ENCODE measurements at regions not wholly inside any gene's neighbourhood (a gene's known extent, or its start where the extent isn't known, plus 50 kb on each side); places are given as distances from the start of the nearest gene placed in this dataset.

- Histone ChIP-seq H3K4me3 (no peak overlapping the region), H3K4me1 (no peaks in the 10 kb centered on the region), H3K27me3 (no peaks in the 10 kb centered on the region), H3K27ac (no peak overlapping the region), H3K36me3 (no peaks in the 10 kb centered on the region), H3K9me3 (peaks cover 0 to 8% (median 2%) of the 10 kb centered on the region in 3 donors)
- no peak for TF ChIP-seq POLR2AphosphoS5 (IDR thresholded peaks at IDR 0.05)
- no peak for ATAC-seq
- WGBS, 2 donors (ENCODE audit: low coverage in 1 of 2) = 63 to 75% methylated on average over 5 of the region's 6 CpGs
These were observed 583.6 kb downstream of the TMEM38B start for GRCh38 chr9:106277966-106278365.

- Histone ChIP-seq H3K4me3 (no peak overlapping the region), H3K27ac (no peak overlapping the region), H3K36me3 (no peaks in the 10 kb centered on the region), H3K4me1 (peaks cover 0 to 20% (median 3%) of the 10 kb centered on the region in 3 donors), H3K27me3 (no peaks in the 10 kb centered on the region), H3K9me3 (peaks cover 0 to 3% (median 0%) of the 10 kb centered on the region in 3 donors)
- TF ChIP-seq POLR2A (IDR thresholded peaks at IDR 0.05) (no peak), POLR2AphosphoS5 (IDR thresholded peaks at IDR 0.05) (no peak), EP300 (IDR thresholded peaks at IDR 0.05) (no peak)
- TF ChIP-seq, protein P1, sequence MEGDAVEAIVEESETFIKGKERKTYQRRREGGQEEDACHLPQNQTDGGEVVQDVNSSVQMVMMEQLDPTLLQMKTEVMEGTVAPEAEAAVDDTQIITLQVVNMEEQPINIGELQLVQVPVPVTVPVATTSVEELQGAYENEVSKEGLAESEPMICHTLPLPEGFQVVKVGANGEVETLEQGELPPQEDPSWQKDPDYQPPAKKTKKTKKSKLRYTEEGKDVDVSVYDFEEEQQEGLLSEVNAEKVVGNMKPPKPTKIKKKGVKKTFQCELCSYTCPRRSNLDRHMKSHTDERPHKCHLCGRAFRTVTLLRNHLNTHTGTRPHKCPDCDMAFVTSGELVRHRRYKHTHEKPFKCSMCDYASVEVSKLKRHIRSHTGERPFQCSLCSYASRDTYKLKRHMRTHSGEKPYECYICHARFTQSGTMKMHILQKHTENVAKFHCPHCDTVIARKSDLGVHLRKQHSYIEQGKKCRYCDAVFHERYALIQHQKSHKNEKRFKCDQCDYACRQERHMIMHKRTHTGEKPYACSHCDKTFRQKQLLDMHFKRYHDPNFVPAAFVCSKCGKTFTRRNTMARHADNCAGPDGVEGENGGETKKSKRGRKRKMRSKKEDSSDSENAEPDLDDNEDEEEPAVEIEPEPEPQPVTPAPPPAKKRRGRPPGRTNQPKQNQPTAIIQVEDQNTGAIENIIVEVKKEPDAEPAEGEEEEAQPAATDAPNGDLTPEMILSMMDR (IDR thresholded peaks at IDR 0.05) = no peak
- no peak for ATAC-seq
- 70% methylated on average over 5 of the region's 5 CpGs for WGBS, 2 donors (ENCODE audit: low coverage in 1 of 2)
These were observed 579.2 kb upstream of the ZNF462 start for GRCh38 chr9:106283769-106284168.

DNA sequence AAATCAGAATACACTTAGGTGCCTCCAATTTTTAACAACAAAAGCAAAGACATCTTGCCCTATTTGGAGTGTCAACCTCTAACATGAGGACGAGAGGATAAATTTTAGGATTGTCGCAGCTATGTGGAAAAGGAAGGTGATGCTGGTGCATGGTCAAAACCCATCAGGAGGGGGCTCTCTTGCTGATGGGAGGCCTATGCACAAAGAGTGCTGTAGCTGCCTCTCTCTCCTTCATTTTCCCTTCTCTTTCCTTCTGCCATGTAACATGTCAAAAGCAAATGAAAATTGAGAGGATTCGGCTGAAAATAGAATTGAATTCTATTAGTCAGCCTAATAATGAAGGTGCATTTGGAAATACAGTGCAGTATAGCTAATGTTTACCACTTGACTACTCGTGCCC, 578.7 kb upstream of the ZNF462 start:
- Histone ChIP-seq H3K4me3 (no peak overlapping the region), H3K27me3 (no peaks in the 10 kb centered on the region), H3K9me3 (peaks cover 0 to 3% (median 0%) of the 10 kb centered on the region in 3 donors), H3K36me3 (no peaks in the 10 kb centered on the region), H3K27ac (no peak overlapping the region), H3K4me1 (peaks cover 0 to 20% (median 3%) of the 10 kb centered on the region in 3 donors)
- no peak for ATAC-seq
- TF ChIP-seq POLR2A (IDR thresholded peaks at IDR 0.05) = no peak
- TF ChIP-seq POLR2AphosphoS5 (IDR thresholded peaks at IDR 0.05) = no peak
- no peak for TF ChIP-seq EP300 (IDR thresholded peaks at IDR 0.05)
- TF ChIP-seq, protein P1 (IDR thresholded peaks at IDR 0.05) = peak in 1 of 4 experiments; percentile 16
- WGBS, 2 donors (ENCODE audit: low coverage in 1 of 2) = 74 to 91% methylated on average over 3 to 4 of the region's 4 CpGs

DNA sequence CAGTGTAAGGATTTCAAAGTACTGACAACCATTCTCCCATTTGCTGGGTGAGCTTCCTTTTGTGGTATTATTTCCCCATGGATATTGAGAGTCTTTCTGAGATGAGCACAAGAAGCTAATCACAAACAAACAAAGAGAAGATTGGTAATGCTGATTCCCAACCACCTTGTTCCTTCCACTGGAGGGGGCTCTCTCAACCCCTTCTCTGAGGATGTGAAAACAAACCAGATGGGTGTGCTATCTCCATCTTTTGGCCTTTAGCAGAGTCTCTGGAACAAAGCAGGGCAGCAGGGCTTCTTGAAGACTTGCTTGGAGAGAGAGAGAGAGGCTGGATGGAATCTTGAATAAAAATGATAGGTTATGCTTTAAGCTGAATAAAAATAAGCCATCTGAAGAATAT, 576.7 kb upstream of the ZNF462 start:
- Histone ChIP-seq H3K4me3 (no peak overlapping the region), H3K36me3 (no peaks in the 10 kb centered on the region), H3K27me3 (no peaks in the 10 kb centered on the region), H3K4me1 (peaks cover 0 to 20% (median 3%) of the 10 kb centered on the region in 3 donors), H3K27ac (no peak overlapping the region), H3K9me3 (no peaks in the 10 kb centered on the region)
- TF ChIP-seq, protein P1 (IDR thresholded peaks at IDR 0.05) = peak in 1 of 4 experiments; percentile 19
- TF ChIP-seq POLR2A (IDR thresholded peaks at IDR 0.05) = no peak
- ATAC-seq = no peak

DNA sequence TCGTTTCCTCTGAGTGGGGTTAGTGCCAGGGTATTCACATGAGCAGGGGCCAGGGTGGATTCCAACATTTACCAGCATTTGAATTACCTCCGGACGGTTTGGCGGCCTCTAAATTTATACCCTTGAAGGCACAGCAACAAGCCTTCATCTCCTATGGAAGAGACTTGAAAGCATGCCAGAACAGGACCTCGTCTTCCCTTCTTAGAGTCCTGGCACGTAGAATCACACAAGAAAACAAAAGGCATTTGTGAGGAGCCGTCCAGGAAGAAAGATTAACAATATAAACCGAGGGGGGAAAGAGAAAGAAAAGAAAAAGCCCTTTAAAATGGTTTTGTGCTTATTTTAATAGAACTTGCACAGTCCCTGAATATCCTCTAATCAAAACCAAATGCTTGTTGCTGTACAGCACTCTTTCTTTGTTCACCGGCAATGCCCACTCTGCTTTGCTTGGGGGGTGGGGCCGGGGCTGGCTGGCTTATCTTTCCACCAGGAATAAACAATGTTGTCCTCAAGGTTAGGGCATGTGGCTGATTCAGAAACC, 575.8 kb upstream of the ZNF462 start:
- TF ChIP-seq POLR2AphosphoS5 (IDR thresholded peaks at IDR 0.05) (no peak), POLR2A (IDR thresholded peaks at IDR 0.05) (no peak), EP300 (IDR thresholded peaks at IDR 0.05) (no peak)
- TF ChIP-seq, protein P1 (IDR thresholded peaks at IDR 0.05) = no peak
- no peak for ATAC-seq
- peak overlapping the region in 2 of 4 donors; percentile 26 to 50 for H3K27ac ChIP-seq
- H3K27me3 ChIP-seq = no peaks in the 10 kb centered on the region
- 7 to 12% methylated on average over 10 of the region's 10 CpGs for WGBS, 2 donors (ENCODE audit: low coverage in 1 of 2)
- H3K4me1 ChIP-seq = peaks cover 0 to 20% (median 3%) of the 10 kb centered on the region in 3 donors
- H3K9me3 ChIP-seq = no peaks in the 10 kb centered on the region
- H3K36me3 ChIP-seq = no peaks in the 10 kb centered on the region
- H3K4me3 ChIP-seq = peak overlapping the region; percentile 26 to 37
